Activated naive CD4-positive, alpha-beta T cell treated with anti-CD3 and anti-CD28 coated beads, Interleukin-2, amount 50 U/mL, for 72 hours (primary cell): ENCODE measurements at regions not wholly inside any gene's neighbourhood (a gene's known extent, or its start where the extent isn't known, plus 50 kb on each side); places are given as distances from the start of the nearest gene placed in this dataset.
A peak's percentile ranks its signal among the peaks of the same experiment; 100 is the strongest.
"Not testable (repeated sequence)": the region's sequence is repeated elsewhere in the genome, so short reads cannot be mapped to it uniquely, and the experiment has no call there.

Experiments
- ATAC-seq, 2 donors: fragments of 150-1000 bp; cut with Tn5 transposase; 2 replicates each; pipeline ENCODE4 v1.10.0; 2021; ENCODE audit warnings: mild to moderate bottlenecking in 2 of 2, moderate library complexity in 2 of 2
- DNase-seq, 2 donors: peaks; one replicate each; pipeline ENCODE4 v3.0.0; 2021 to 2022; ENCODE audit warnings: low spot score in 2 of 2
- H3K27ac Mint-ChIP-seq, 2 donors: one replicate each; pipeline ENCODE4 v1.8.0; 2022; ENCODE audit warnings: mild to moderate bottlenecking in 2 of 2, mixed read lengths in 2 of 2
- H3K36me3 Mint-ChIP-seq, 2 donors: one replicate each; pipeline ENCODE4 v1.8.0; 2022; ENCODE audit warnings: mixed read lengths in 2 of 2
- H3K9me3 Mint-ChIP-seq, 2 donors: one replicate each; pipeline ENCODE4 v1.8.0; 2022; ENCODE audit warnings: mixed read lengths in 2 of 2

GRCh38 chr12:124652661-124653060 is 85.2 kb upstream of the NCOR2 start:
- no peak for DNase-seq
- H3K27ac Mint-ChIP-seq = no peak overlapping the region
- peaks cover 11 to 16% of the 10 kb centered on the region in 2 donors for H3K9me3 Mint-ChIP-seq
- ATAC-seq = no peak
- peaks cover 16 to 21% of the 10 kb centered on the region in 2 donors for H3K36me3 Mint-ChIP-seq

DNA sequence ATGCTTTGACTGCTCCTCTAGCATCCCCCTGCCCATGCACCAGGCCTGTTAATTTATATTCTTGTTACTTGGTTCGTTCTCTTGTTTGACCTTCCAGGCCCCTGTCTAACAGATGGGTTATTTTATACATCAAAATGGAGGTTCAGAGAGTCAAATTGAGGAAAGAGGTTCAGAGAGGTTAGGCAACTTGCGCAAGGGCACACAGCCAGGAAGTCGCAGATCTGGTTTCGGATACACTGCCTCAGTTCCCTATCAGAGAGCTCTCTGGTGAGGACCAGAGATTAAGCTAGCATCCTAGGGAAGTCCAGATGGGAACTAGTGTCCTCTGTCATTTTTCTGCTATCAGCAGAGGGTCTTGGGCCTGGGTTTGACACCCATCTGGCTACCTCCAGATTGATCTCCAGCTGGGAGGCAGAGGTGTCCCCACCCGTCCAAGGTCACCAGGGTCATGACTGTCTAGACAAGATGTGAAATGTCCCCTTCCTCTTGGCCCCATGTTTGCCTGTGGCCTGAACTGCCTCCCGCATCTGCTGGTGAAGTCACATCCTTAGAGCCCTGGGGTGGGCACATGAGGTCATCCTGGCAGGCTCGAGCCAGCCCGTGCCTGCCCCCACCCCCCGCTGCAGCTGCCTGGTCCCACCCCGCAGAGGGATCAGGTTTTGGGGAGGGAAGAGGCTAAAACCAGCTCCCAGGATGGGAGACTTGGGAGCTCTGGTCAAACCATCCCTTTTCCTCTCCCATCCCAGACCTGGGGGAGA is 84.3 kb upstream of the NCOR2 start:
- ATAC-seq (no peak), DNase-seq (no peak)
- H3K9me3 Mint-ChIP-seq = peaks cover 11 to 19% of the 10 kb centered on the region in 2 donors
- no peak overlapping the region for H3K27ac Mint-ChIP-seq
- peaks cover 22 to 24% of the 10 kb centered on the region in 2 donors for H3K36me3 Mint-ChIP-seq

GRCh38 chr12:124650912-124651311 is 83.5 kb upstream of the NCOR2 start:
- DNase-seq = no peak
- Mint-ChIP-seq H3K36me3 (peaks cover 24 to 26% of the 10 kb centered on the region in 2 donors), H3K27ac (no peak overlapping the region), H3K9me3 (peaks cover 11 to 19% of the 10 kb centered on the region in 2 donors)
- no peak for ATAC-seq

- Mint-ChIP-seq H3K9me3 (peaks cover 11 to 19% of the 10 kb centered on the region in 2 donors), H3K36me3 (peaks cover 24 to 26% of the 10 kb centered on the region in 2 donors), H3K27ac (no peak overlapping the region)
- DNase-seq (no peak), ATAC-seq (no peak)
Observed at GRCh38 chr12:124648710-124649384, 81.4 kb upstream of the NCOR2 start.

- DNase-seq = no peak
- ATAC-seq = no peak
- no peak overlapping the region for H3K27ac Mint-ChIP-seq
- H3K36me3 Mint-ChIP-seq = peaks cover 24 to 26% of the 10 kb centered on the region in 2 donors
- peaks cover 11 to 19% of the 10 kb centered on the region in 2 donors for H3K9me3 Mint-ChIP-seq
Observed at GRCh38 chr12:124647316-124647715, 79.9 kb upstream of the NCOR2 start.

DNA sequence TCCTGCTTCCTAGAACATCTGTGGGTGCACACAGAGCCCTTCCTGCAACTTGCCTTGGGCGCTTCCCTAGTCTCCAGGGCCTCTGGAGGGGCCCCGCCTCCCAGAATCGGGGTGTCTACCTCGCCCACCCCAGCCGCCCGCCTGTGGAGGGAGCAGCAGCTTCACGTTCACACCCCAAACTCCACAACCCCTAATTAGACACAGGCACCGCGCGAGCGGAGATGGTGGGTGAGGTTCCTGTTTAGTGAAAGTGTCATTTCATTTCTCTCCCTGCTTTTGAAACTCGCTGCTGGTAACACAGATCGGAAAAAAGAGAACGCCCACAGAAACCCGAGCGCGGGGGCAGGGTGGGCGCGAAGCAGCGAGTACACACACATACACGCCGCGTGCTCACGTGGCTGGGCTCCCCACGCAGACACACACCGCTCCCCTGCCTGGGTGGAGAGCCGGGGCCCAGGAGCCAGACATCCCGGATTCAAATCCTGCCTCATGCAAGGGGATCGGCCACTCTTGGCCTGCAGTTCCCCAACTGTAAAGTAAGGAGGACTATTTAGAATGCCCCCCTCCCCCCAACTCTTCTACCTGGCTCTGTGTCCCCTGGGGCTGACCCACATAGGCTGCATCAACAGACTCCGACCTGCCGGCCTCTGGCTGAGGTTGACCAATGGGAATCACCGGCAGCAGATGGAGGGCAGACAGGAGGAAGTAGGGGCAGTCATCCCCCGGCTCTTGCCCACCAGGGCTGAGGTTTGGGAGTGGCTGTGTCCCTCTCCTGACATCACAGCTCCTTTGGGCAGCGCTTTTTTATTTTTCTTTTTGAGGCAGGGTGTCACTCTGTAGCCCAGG is 79.2 kb upstream of the NCOR2 start:
- ATAC-seq (peak; percentile 69 to 87), DNase-seq (peak in 1 of 2 donors; percentile 47)
- Mint-ChIP-seq H3K36me3 (peaks cover 24 to 26% of the 10 kb centered on the region in 2 donors), H3K9me3 (peaks cover 11 to 19% of the 10 kb centered on the region in 2 donors), H3K27ac (peak overlapping the region in 1 of 2 donors; percentile 24)

DNA sequence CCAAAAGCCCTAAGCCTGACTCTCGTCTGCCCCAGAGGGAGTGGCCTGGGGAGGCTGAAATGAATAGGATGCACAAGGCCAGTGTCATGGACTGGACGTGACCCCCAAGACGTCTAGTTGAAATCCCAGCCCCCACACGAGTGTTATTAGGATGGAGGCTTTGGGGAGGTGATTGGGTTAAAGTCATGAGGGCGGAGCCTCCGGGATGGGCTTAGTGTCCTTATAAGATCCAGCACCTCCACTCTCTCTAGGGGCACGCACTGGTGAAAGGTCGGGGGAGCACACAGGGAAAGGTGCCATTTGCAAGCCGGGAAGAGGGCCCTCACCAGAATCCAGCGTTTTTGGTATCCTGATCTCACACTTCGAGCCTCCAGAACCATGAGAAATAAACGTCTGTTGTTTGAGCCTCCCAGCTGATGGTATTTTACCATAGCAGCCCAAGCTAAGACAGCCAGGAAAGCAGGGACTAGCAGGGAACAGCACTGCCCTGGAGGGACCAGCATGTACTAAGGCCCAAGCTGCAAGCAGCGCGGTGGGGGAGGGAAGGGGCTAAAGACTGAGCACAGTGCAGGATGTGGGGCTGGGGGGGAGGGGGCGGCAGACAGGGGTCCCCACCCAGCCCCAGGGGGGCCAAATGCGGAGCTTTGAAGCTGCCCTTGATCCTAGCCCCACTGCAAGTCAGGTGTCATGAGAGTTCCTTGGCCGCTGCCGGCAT is 78.3 kb upstream of the NCOR2 start:
- H3K27ac Mint-ChIP-seq = no peak overlapping the region
- ATAC-seq (no peak), DNase-seq (no peak)
- H3K36me3 Mint-ChIP-seq = peaks cover 23 to 26% of the 10 kb centered on the region in 2 donors
- peaks cover 11 to 18% of the 10 kb centered on the region in 2 donors for H3K9me3 Mint-ChIP-seq

GRCh38 chr12:124643768-124644167 is 76.4 kb upstream of the NCOR2 start:
- not testable (repeated sequence) for H3K27ac Mint-ChIP-seq, DNase-seq, H3K9me3 Mint-ChIP-seq, ATAC-seq
- H3K36me3 Mint-ChIP-seq = peaks cover 14 to 21% of the 10 kb centered on the region in 2 donors

DNA sequence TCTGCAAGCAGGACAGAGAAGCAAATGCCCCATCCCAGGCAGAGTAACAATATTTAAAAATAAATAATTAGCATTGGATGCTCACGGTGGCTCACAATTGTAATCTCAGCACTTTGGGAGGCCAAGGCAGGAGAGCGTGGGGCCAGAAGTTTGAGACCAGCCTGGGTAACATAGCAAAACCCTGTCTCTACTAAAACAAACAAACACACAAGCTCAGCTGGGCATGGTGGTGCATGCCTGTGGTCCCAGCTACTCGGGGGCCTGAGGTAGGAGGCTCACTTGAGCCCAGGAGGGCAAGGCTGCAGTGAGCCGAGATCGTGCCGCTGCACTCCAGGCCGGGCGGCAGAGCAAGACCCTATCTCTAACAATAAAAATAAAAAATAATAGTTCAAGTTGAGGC is 74.7 kb upstream of the NCOR2 start:
- Mint-ChIP-seq H3K36me3 (peaks cover 0 to 5% of the 10 kb centered on the region in 2 donors), H3K27ac (no peak overlapping the region), H3K9me3 (no peaks in the 10 kb centered on the region)
- ATAC-seq (no peak), DNase-seq (no peak)

DNA sequence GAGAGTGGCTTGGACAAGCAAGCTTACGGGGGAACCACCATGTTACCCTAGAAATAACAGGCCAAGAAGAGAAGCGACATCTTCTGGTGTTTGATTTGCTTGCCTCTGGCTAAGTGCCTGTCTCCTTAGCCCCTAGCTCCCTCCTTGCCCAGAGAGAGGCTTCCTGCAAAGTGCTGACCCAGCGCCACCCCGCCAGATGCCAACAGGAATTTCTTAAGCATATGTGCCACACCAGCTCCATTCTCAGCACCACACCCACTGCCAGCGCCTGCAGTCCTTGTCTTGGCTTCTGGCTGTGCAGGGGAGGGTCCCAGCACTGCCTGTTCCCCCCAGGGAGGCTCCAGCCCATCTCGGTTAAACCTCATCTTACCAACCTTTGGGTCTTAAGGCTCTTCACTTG is 74.2 kb upstream of the NCOR2 start:
- no peak for ATAC-seq
- H3K36me3 Mint-ChIP-seq = peaks cover 0 to 3% of the 10 kb centered on the region in 2 donors
- no peak overlapping the region for H3K27ac Mint-ChIP-seq

DNA sequence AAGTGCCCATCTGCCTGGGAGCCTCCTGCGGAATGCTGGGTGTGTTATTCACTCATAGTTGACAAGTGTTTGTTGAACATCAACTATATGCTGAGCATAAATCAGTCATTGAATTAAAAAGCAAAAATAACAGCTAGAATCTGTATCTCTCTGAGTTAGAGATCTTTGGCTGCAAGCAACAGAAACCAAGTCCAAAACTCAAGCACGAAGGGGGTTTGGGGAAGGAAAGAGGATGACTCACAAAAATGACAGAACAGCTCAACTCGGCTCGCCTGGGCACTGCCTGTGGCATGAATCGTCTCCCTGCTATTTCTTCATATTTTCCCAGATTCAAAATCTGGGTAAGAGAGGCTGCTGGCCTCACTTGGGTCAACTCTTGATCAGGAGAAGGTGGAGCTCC is 72.6 kb upstream of the NCOR2 start:
- no peak for DNase-seq
- ATAC-seq = no peak
- no peaks in the 10 kb centered on the region for H3K36me3 Mint-ChIP-seq
- H3K27ac Mint-ChIP-seq = no peak overlapping the region
- no peaks in the 10 kb centered on the region for H3K9me3 Mint-ChIP-seq

More for the DNA sequence above, 74.2 kb upstream of the NCOR2 start:
- DNase-seq = no peak
- no peaks in the 10 kb centered on the region for H3K9me3 Mint-ChIP-seq

DNA sequence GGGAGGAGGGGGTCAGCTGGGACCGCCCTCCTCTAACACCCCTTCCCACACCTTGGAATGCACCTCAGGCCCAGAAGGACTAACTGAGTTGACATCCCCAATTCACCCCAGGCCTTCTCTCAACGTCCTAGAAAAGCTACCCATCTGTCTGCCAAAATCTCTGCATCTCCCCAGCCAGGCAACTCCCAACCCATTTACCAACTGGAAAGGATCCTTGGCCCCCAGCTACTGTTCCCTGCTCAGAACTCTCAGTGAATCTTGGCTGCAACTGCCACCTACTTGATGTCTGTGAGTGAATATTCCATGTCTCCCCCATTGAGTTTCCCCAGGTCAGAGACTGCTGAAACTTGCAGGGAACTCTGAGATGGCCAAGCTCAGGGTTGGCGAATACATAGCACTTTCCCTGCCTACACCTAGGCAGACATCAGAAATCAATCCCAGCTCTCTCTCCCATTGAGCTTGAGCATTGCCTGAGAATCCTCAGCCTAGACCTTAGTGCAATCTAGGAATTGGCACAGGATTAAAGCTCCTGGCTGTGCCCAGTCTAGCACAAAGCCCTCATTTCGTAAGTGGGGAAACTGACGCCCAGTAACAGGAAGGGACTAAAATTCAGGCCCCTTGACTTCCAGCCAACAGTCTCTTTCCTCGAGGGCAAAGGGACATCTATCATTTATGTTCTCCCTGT is 71.9 kb upstream of the NCOR2 start:
- DNase-seq (no peak), ATAC-seq (no peak)
- H3K9me3 Mint-ChIP-seq = no peaks in the 10 kb centered on the region
- no peaks in the 10 kb centered on the region for H3K36me3 Mint-ChIP-seq
- peak overlapping the region in 1 of 2 donors; percentile 39 for H3K27ac Mint-ChIP-seq

DNA sequence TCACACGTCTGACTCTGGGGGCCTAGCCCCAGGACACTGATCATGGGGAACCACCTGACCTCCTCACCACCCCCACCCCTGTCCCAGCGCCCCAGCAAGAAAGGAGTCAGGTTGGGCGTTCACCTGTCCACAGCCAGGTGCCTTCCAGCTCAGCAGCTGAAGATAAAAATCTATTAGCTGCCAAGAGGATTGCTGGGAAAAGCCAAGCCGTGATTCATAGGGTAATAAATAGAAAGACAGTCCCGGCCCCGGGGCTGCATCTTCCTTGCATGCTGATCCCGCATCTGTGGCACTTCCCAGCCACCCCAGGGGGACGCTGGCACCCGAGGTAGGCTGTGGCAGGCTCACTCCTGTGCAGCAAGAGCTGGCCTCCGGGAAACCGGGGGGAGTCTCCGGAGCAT is 70.2 kb upstream of the NCOR2 start:
- ATAC-seq (no peak), DNase-seq (no peak)
- Mint-ChIP-seq H3K36me3 (no peaks in the 10 kb centered on the region), H3K9me3 (no peaks in the 10 kb centered on the region), H3K27ac (no peak overlapping the region)

DNA sequence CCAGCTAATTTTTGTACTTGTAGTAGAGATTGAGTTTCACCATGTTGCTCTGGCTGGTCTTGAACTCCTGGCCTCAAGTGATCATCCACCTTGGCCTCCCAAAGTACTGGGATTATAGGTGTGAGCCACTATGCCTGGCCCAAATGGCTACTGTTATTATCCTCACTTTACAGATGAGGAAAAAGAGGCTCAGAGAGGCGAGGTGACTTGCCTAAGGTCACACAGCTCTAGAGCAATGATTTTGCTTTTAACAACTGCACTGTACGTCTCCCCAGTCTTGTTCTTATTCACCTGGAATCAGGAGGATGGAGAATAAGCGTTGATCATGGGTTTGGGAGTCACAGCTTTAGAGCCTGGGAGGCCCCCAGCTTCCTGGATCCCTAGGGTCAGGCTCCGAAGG is 69.8 kb upstream of the NCOR2 start:
- Mint-ChIP-seq H3K27ac (no peak overlapping the region), H3K36me3 (no peaks in the 10 kb centered on the region), H3K9me3 (no peaks in the 10 kb centered on the region)
- ATAC-seq (no peak), DNase-seq (no peak)

DNA sequence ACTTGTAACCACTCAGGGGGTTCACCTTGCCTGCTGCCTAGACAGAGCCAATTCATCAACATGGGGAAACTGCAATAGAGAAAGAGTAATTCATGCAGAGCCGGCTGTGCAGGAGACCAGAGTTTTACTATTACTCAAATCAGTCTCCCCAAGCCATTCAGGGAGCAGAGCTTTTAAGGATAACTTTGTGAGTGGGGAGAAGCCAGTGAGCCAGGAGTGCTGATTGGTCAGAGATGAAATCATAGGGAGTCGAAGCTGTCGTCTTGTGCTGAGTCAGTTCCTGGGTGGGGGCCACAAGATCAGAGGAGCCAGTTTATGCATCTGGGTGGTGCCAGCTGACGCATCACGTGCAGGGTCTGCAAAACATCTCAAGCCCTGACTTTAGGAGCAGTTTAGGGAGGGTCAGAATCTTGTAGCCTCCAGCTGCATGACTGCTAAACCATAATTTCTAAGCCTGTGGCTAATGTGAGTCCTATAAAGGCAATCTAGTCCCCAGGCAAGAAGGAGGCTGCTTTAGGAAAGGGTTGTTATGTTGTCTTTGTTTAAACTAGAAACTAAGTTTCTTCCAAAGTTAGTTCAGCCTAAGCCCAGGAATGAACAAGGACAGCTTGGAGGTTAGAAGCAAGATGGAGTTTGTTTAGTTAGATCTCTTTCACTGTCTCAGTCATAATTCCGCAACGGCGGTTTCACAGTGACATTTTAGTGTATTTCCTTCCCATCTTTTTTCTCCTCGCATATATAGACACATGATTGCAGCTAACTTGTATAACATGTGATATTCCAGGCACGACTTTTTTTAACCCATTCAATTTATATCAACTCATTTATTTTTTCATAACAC is 68.9 kb upstream of the NCOR2 start:
- Mint-ChIP-seq H3K36me3 (no peaks in the 10 kb centered on the region), H3K27ac (no peak overlapping the region), H3K9me3 (no peaks in the 10 kb centered on the region)
- ATAC-seq (peak; percentile 85 to 86), DNase-seq (peak; percentile 44 to 73)
